ENCODE measurements at regions not wholly inside any gene's neighbourhood (a gene's known extent, or its start where the extent isn't known, plus 50 kb on each side); places are given as distances from the start of the nearest gene placed in this dataset.

DNA sequence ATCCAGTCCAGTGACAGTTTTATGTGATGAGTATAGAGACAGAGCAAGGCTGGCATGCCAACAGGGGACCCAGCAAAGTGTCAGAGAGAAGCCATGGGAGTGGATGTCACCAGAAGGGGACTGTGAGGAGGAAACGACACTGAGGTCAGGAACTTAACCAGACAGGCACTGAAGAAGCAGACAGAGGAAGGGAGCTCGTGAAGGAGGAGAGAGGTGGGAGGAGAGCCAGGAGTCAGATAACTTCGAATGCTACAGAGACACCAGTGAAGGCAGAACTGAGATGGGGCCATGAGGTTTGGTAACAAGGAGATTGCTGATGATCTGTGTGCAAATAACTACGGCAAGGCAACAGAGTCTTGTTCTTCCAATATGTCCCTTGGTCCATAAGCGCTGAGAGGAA is 211.1 kb upstream of the FOXA2 start:
- TF ChIP-seq MTF1 (CRISPR knock-in tag; IDR thresholded peaks at IDR 0.05; ENCODE audit: borderline replicate concordance) (no peak), NR1H2 (CRISPR knock-in tag; IDR thresholded peaks at IDR 0.05) (no peak), SMC3 (conservative IDR thresholded peaks at IDR 0.05; ENCODE audit: insufficient read depth, low read depth, low read length) (no peak), GTF2F1 (IDR thresholded peaks at IDR 0.05; ENCODE audit: low read depth, low read length) (no peak)
- TF ChIP-seq, protein P1, sequence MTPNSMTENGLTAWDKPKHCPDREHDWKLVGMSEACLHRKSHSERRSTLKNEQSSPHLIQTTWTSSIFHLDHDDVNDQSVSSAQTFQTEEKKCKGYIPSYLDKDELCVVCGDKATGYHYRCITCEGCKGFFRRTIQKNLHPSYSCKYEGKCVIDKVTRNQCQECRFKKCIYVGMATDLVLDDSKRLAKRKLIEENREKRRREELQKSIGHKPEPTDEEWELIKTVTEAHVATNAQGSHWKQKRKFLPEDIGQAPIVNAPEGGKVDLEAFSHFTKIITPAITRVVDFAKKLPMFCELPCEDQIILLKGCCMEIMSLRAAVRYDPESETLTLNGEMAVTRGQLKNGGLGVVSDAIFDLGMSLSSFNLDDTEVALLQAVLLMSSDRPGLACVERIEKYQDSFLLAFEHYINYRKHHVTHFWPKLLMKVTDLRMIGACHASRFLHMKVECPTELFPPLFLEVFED (CRISPR knock-in tag; conservative IDR thresholded peaks at IDR 0.05) = no peak

Measured in K562 (cell line).